K562 (cell line): ENCODE measurements at regions not wholly inside any gene's neighbourhood (a gene's known extent, or its start where the extent isn't known, plus 50 kb on each side); places are given as distances from the start of the nearest gene placed in this dataset.
A peak's percentile ranks its signal among the peaks of the same experiment; 100 is the strongest.

Source experiments
- CTCF ChIP-seq, 3 experiments: IDR thresholded peaks in 2 of 3; conservative IDR thresholded peaks in 1 of 3; 2 replicates each; pipeline ENCODE4 v1.5.1; 2011 to 2012; ENCODE audit warnings: low read length in 3 of 3, mild to moderate bottlenecking in 3 of 3, control low read depth in 2 of 3, improper control_type of control experiment in 1 of 3, inconsistent platforms in 1 of 3, low read depth in 1 of 3, mixed read lengths in 1 of 3, moderate library complexity in 1 of 3; ENCODE audit not compliant: insufficient read depth in 2 of 3
- EP300 ChIP-seq: IDR thresholded peaks from 2 replicates; pipeline ENCODE4 v1.6.1; 2012; ENCODE audit warnings: low read length, improper control_type of control experiment
- FOXJ2 ChIP-seq: fragments of 200-800 bp; sonication (Bioruptor generic); IDR thresholded peaks from 2 replicates; pipeline ENCODE4 v1.6.1; 2016; ENCODE audit warnings: missing genetic modification characterization, missing compliant biosample characterization
- JUN ChIP-seq, 2 experiments: sonication (generic) in 1 of 2; formaldehyde crosslinking in 1 of 2; IDR thresholded peaks; 2 replicates each; pipeline versions ENCODE4 v1.6.1 to v1.8.0; 2012 to 2022; ENCODE audit warnings: borderline replicate concordance in 2 of 2, mild to moderate bottlenecking in 2 of 2, improper control_type of control experiment in 1 of 2, low read depth in 1 of 2, low read length in 1 of 2, missing genetic modification reagents in 1 of 2
- MYC ChIP-seq, 2 experiments: fragments of 250-450 bp in 1 of 2; sonication (Bioruptor Pico) in 1 of 2; IDR thresholded peaks; 2 replicates each; pipeline versions ENCODE4 v1.5.1 to v1.6.1; 2012 to 2021; ENCODE audit warnings: low read depth in 2 of 2, borderline replicate concordance in 1 of 2, improper control_type of control experiment in 1 of 2, low read length in 1 of 2, mild to moderate bottlenecking in 1 of 2, moderate library complexity in 1 of 2
- NEUROD1 ChIP-seq: fragments of 150-350 bp; IDR thresholded peaks from 2 replicates; pipeline ENCODE4 v1.6.1; 2014; ENCODE audit warnings: borderline replicate concordance, low read length, low read depth; ENCODE audit not compliant: partially characterized antibody
- ZKSCAN8 ChIP-seq: fragments of 200-800 bp; sonication (Bioruptor generic); IDR thresholded peaks from 2 replicates; pipeline ENCODE4 v1.6.1; 2016; ENCODE audit warnings: missing genetic modification characterization, missing compliant biosample characterization
- ZNF274 ChIP-seq: IDR thresholded peaks from 2 replicates; pipeline ENCODE4 v1.6.1; 2011; ENCODE audit warnings: low read depth, mild to moderate bottlenecking, low read length, moderate library complexity, borderline replicate concordance
- ZNF384 ChIP-seq: IDR thresholded peaks from 2 replicates; pipeline ENCODE4 v1.6.1; 2012; ENCODE audit warnings: low read depth, low read length, improper control_type of control experiment

GRCh38 chr20:53752971-53753879 is 159.6 kb upstream of the ZNF217 start:
- no peak for TF ChIP-seq EP300
- TF ChIP-seq JUN (IDR thresholded peaks at IDR 0.05; ENCODE audit: borderline replicate concordance, low read depth, low read length) = no peak
- TF ChIP-seq JUN (CRISPR knock-in tag; IDR thresholded peaks at IDR 0.05; ENCODE audit: borderline replicate concordance) = no peak
- no peak for TF ChIP-seq CTCF (IDR thresholded peaks at IDR 0.05 in 2 of 3, conservative IDR thresholded peaks at IDR 0.05 in 1 of 3; ENCODE audit: insufficient read depth in 2 of 3, low read depth in 1 of 3, low read length in 3 of 3)
- no peak for TF ChIP-seq MYC (IDR thresholded peaks at IDR 0.05; ENCODE audit: low read depth, low read length)
- TF ChIP-seq MYC (CRISPR knock-in tag; IDR thresholded peaks at IDR 0.05; ENCODE audit: borderline replicate concordance, low read depth) = no peak
- no peak for TF ChIP-seq ZKSCAN8 (CRISPR knock-in tag)
- TF ChIP-seq FOXJ2 (tag) = peak; percentile 92
- TF ChIP-seq ZNF384 = no peak
- TF ChIP-seq NEUROD1 = no peak
- no peak for TF ChIP-seq ZNF274
